Left ventricle myocardium inferior (tissue), 1 donor: ENCODE measurements at regions not wholly inside any gene's neighbourhood (a gene's known extent, or its start where the extent isn't known, plus 50 kb on each side); places are given as distances from the start of the nearest gene placed in this dataset.

ENCODE experiments used
- DNase-seq: peaks from one replicate; pipeline ENCODE4 v3.0.0-alpha.2; 2020
- H3K27ac ChIP-seq: fragments of 200-600 bp; replicated peaks from 2 replicates; pipeline ENCODE4 v1.8.0; 2021
- H3K27me3 ChIP-seq: fragments of 200-600 bp; 2 replicates; pipeline ENCODE4 v1.8.0; 2021; ENCODE audit warnings: low read depth
- H3K36me3 ChIP-seq: fragments of 200-600 bp; 2 replicates; pipeline ENCODE4 v1.8.0; 2021
- H3K4me1 ChIP-seq: fragments of 200-600 bp; 2 replicates; pipeline ENCODE4 v1.8.0; 2021
- H3K4me3 ChIP-seq: fragments of 200-600 bp; 2 replicates; pipeline ENCODE4 v1.8.0; 2021; ENCODE audit warnings: mild to moderate bottlenecking, moderate library complexity
- H3K9me3 ChIP-seq: fragments of 200-600 bp; replicated peaks from 2 replicates; pipeline ENCODE4 v1.8.0; 2021
- CTCF ChIP-seq: fragments of 200-600 bp; IDR thresholded peaks from 2 replicates; pipeline ENCODE4 v1.8.0; 2021; ENCODE audit warnings: antibody characterized with exemption, mild to moderate bottlenecking, borderline replicate concordance
- intact Hi-C: fragments of 100-400 bp; cut with micrococcal nuclease; formaldehyde crosslinking; loops from one replicate; pipeline ENCODE4 v1.11.0; 2022
- donor health status: DM: no; HTN: yes; CAD: no; lungs with severe emphysema.

DNA sequence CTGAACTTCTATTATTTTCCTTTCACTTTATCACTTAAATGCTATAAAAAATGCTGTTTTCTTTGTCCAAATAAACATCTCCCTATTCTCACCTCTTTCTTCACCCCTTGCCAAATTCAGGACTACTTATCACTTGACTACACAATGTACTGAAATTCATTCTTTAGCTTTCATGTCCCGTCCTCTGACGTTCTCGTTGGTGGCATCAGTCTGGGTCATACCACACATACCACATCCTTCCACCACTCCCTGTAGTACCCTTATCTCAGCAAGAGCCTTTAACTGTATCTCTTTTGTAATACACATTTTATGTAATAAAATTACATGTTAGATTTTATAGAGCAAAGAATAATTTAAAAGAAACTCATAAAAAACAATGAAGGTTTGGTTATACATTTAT is 231.1 kb upstream of the PAPPA start:
- Histone ChIP-seq H3K27ac (peak overlapping the region; percentile 73), H3K4me1 (peaks cover 15% of the 10 kb centered on the region), H3K9me3 (no peaks in the 10 kb centered on the region), H3K4me3 (no peak overlapping the region), H3K27me3 (no peaks in the 10 kb centered on the region), H3K36me3 (no peaks in the 10 kb centered on the region)
- DNase-seq, result no peak
- intact Hi-C loops, result no loop called here
- no peak for TF ChIP-seq CTCF

GRCh38 chr9:115923410-115923809 is 230.2 kb upstream of the PAPPA start:
- no peak for TF ChIP-seq CTCF
- H3K36me3 ChIP-seq, result no peaks in the 10 kb centered on the region
- H3K4me3 ChIP-seq, result no peak overlapping the region
- intact Hi-C loops, result no loop called here
- no peak for DNase-seq
- H3K27me3 ChIP-seq, result no peaks in the 10 kb centered on the region
- peak overlapping the region; percentile 73 for H3K27ac ChIP-seq
- H3K4me1 ChIP-seq, result peaks cover 15% of the 10 kb centered on the region
- no peaks in the 10 kb centered on the region for H3K9me3 ChIP-seq

- no peak for TF ChIP-seq CTCF
- Histone ChIP-seq H3K4me1 (peaks cover 15% of the 10 kb centered on the region), H3K27ac (peak overlapping the region; percentile 73), H3K36me3 (no peaks in the 10 kb centered on the region), H3K9me3 (no peaks in the 10 kb centered on the region), H3K27me3 (no peaks in the 10 kb centered on the region), H3K4me3 (no peak overlapping the region)
- intact Hi-C loops, result no loop called here
- no peak for DNase-seq
These were observed 229.5 kb upstream of the PAPPA start for GRCh38 chr9:115923903-115924668.

GRCh38 chr9:115924669-115924987 is 229.0 kb upstream of the PAPPA start:
- DNase-seq, result no peak
- Histone ChIP-seq H3K36me3 (no peaks in the 10 kb centered on the region), H3K27ac (no peak overlapping the region), H3K4me3 (no peak overlapping the region), H3K9me3 (no peaks in the 10 kb centered on the region), H3K4me1 (peaks cover 15% of the 10 kb centered on the region), H3K27me3 (no peaks in the 10 kb centered on the region)
- no peak for TF ChIP-seq CTCF
- intact Hi-C loops, result no loop called here

GRCh38 chr9:115925424-115925823 is 228.2 kb upstream of the PAPPA start:
- no peak overlapping the region for H3K27ac ChIP-seq
- H3K27me3 ChIP-seq, result no peaks in the 10 kb centered on the region
- no peak overlapping the region for H3K4me3 ChIP-seq
- H3K4me1 ChIP-seq, result peaks cover 15% of the 10 kb centered on the region
- no peak for DNase-seq
- H3K36me3 ChIP-seq, result no peaks in the 10 kb centered on the region
- no peaks in the 10 kb centered on the region for H3K9me3 ChIP-seq
- intact Hi-C loops, result no loop called here
- TF ChIP-seq CTCF, result no peak
